ENCODE measurements at regions not wholly inside any gene's neighbourhood (a gene's known extent, or its start where the extent isn't known, plus 50 kb on each side); places are given as distances from the start of the nearest gene placed in this dataset.

- Histone ChIP-seq H3K9me3 (ENCODE audit: control insufficient read depth, low read length) (no peaks in the 10 kb centered on the region), H3K27me3 (ENCODE audit: control insufficient read depth in 1 of 2, insufficient read depth in 2 of 2, low read length in 1 of 2) (no peaks in the 10 kb centered on the region), H3K4me3 (ENCODE audit: low read length in 2 of 2) (no peak overlapping the region), H3K27ac (ENCODE audit: low read depth in 1 of 2, low read length in 2 of 2) (no peak overlapping the region), H3K4me1 (ENCODE audit: control insufficient read depth in 1 of 2, insufficient read depth in 2 of 2, low read length in 2 of 2) (no peaks in the 10 kb centered on the region), H3K36me3 (ENCODE audit: control insufficient read depth in 1 of 2, insufficient read depth in 2 of 2, low read length in 1 of 2) (no peaks in the 10 kb centered on the region)
- no peak for DNase-seq
- no peak for ATAC-seq (ENCODE audit: low FRiP score)
- intact Hi-C loops (cut with DNase I): loop anchor here in 1 of 2 donors (5.0 kb wide), 1 partner anchor 190 kb away; no protein-coding TSS in a partner anchor
Measured at GRCh38 chr5:39566891-39567290, 142.1 kb upstream of the DAB2 start.

- no peak for ATAC-seq (ENCODE audit: low FRiP score)
- 80 to 92% methylated on average over 3 of the region's 3 CpGs for WGBS, 2 donors
Measured at GRCh38 chr5:39566029-39566428, 141.2 kb upstream of the DAB2 start.

GRCh38 chr5:39561421-39561820, 136.6 kb upstream of the DAB2 start:
- H3K9me3 ChIP-seq (ENCODE audit: control insufficient read depth, low read length): no peaks in the 10 kb centered on the region
- intact Hi-C loops (cut with DNase I): no loop called here
- no peaks in the 10 kb centered on the region for H3K36me3 ChIP-seq (ENCODE audit: control insufficient read depth in 1 of 2, insufficient read depth in 2 of 2, low read length in 1 of 2)
- ATAC-seq (ENCODE audit: low FRiP score) (no peak), DNase-seq (no peak)
- no peaks in the 10 kb centered on the region for H3K4me1 ChIP-seq (ENCODE audit: control insufficient read depth in 1 of 2, insufficient read depth in 2 of 2, low read length in 2 of 2)
- H3K4me3 ChIP-seq (ENCODE audit: low read length in 2 of 2): no peak overlapping the region
- H3K27me3 ChIP-seq (ENCODE audit: control insufficient read depth in 1 of 2, insufficient read depth in 2 of 2, low read length in 1 of 2): no peaks in the 10 kb centered on the region
- H3K27ac ChIP-seq (ENCODE audit: low read depth in 1 of 2, low read length in 2 of 2): no peak overlapping the region
- WGBS, 2 donors: 32 to 34% methylated on average over 2 of the region's 2 CpGs

More at GRCh38 chr5:39566029-39566428, 141.2 kb upstream of the DAB2 start:
- intact Hi-C loops (cut with DNase I): loop anchor here in 1 of 2 donors (5.0 kb wide), 1 partner anchor 189 kb away; no protein-coding TSS in a partner anchor
- H3K9me3 ChIP-seq (ENCODE audit: control insufficient read depth, low read length): no peaks in the 10 kb centered on the region
- no peak overlapping the region for H3K27ac ChIP-seq (ENCODE audit: low read depth in 1 of 2, low read length in 2 of 2)
- H3K4me1 ChIP-seq (ENCODE audit: control insufficient read depth in 1 of 2, insufficient read depth in 2 of 2, low read length in 2 of 2): no peaks in the 10 kb centered on the region
- no peaks in the 10 kb centered on the region for H3K27me3 ChIP-seq (ENCODE audit: control insufficient read depth in 1 of 2, insufficient read depth in 2 of 2, low read length in 1 of 2)
- no peaks in the 10 kb centered on the region for H3K36me3 ChIP-seq (ENCODE audit: control insufficient read depth in 1 of 2, insufficient read depth in 2 of 2, low read length in 1 of 2)
- H3K4me3 ChIP-seq (ENCODE audit: low read length in 2 of 2): no peak overlapping the region
- DNase-seq: no peak

- H3K4me3 ChIP-seq (ENCODE audit: low read length in 2 of 2): no peak overlapping the region
- no peak overlapping the region for H3K27ac ChIP-seq (ENCODE audit: low read depth in 1 of 2, low read length in 2 of 2)
- WGBS, 2 donors: 73 to 85% methylated on average over 2 of the region's 2 CpGs
- no peaks in the 10 kb centered on the region for H3K9me3 ChIP-seq (ENCODE audit: control insufficient read depth, low read length)
- H3K27me3 ChIP-seq (ENCODE audit: control insufficient read depth in 1 of 2, insufficient read depth in 2 of 2, low read length in 1 of 2): no peaks in the 10 kb centered on the region
- no peaks in the 10 kb centered on the region for H3K36me3 ChIP-seq (ENCODE audit: control insufficient read depth in 1 of 2, insufficient read depth in 2 of 2, low read length in 1 of 2)
- no peak for DNase-seq
- ATAC-seq (ENCODE audit: low FRiP score): no peak
- no peaks in the 10 kb centered on the region for H3K4me1 ChIP-seq (ENCODE audit: control insufficient read depth in 1 of 2, insufficient read depth in 2 of 2, low read length in 2 of 2)
- intact Hi-C loops (cut with DNase I): no loop called here
Measured at GRCh38 chr5:39560726-39561125, 135.9 kb upstream of the DAB2 start.

GRCh38 chr5:39559923-39560322, 135.1 kb upstream of the DAB2 start:
- H3K4me1 ChIP-seq (ENCODE audit: control insufficient read depth in 1 of 2, insufficient read depth in 2 of 2, low read length in 2 of 2): no peaks in the 10 kb centered on the region
- H3K27me3 ChIP-seq (ENCODE audit: control insufficient read depth in 1 of 2, insufficient read depth in 2 of 2, low read length in 1 of 2): no peaks in the 10 kb centered on the region
- H3K27ac ChIP-seq (ENCODE audit: low read depth in 1 of 2, low read length in 2 of 2): no peak overlapping the region
- 83 to 85% methylated on average over 2 of the region's 2 CpGs for WGBS, 2 donors
- intact Hi-C loops (cut with DNase I): no loop called here
- no peaks in the 10 kb centered on the region for H3K9me3 ChIP-seq (ENCODE audit: control insufficient read depth, low read length)
- DNase-seq (no peak), ATAC-seq (ENCODE audit: low FRiP score) (no peak)
- H3K4me3 ChIP-seq (ENCODE audit: low read length in 2 of 2): no peak overlapping the region
- H3K36me3 ChIP-seq (ENCODE audit: control insufficient read depth in 1 of 2, insufficient read depth in 2 of 2, low read length in 1 of 2): no peaks in the 10 kb centered on the region

- no peaks in the 10 kb centered on the region for H3K36me3 ChIP-seq (ENCODE audit: control insufficient read depth in 1 of 2, insufficient read depth in 2 of 2, low read length in 1 of 2)
- H3K4me1 ChIP-seq (ENCODE audit: control insufficient read depth in 1 of 2, insufficient read depth in 2 of 2, low read length in 2 of 2): no peaks in the 10 kb centered on the region
- no peak for DNase-seq
- WGBS, 2 donors: 67 to 69% methylated on average over 3 of the region's 3 CpGs
- peaks cover 2% of the 10 kb centered on the region for H3K9me3 ChIP-seq (ENCODE audit: control insufficient read depth, low read length)
- no peak overlapping the region for H3K4me3 ChIP-seq (ENCODE audit: low read length in 2 of 2)
- no peak overlapping the region for H3K27ac ChIP-seq (ENCODE audit: low read depth in 1 of 2, low read length in 2 of 2)
- intact Hi-C loops (cut with DNase I): no loop called here
- H3K27me3 ChIP-seq (ENCODE audit: control insufficient read depth in 1 of 2, insufficient read depth in 2 of 2, low read length in 1 of 2): no peaks in the 10 kb centered on the region
- ATAC-seq (ENCODE audit: low FRiP score): no peak
Measured at GRCh38 chr5:39558541-39558940, 133.8 kb upstream of the DAB2 start.

GRCh38 chr5:39555788-39556187, 131.0 kb upstream of the DAB2 start:
- H3K9me3 ChIP-seq (ENCODE audit: control insufficient read depth, low read length): peaks cover 2% of the 10 kb centered on the region
- DNase-seq (peak in 1 of 2 donors; percentile 47), ATAC-seq (ENCODE audit: low FRiP score) (no peak)
- intact Hi-C loops (cut with DNase I): no loop called here
- H3K27ac ChIP-seq (ENCODE audit: low read depth in 1 of 2, low read length in 2 of 2): no peak overlapping the region
- 90 to 93% methylated on average over 4 of the region's 4 CpGs for WGBS, 2 donors
- no peaks in the 10 kb centered on the region for H3K27me3 ChIP-seq (ENCODE audit: control insufficient read depth in 1 of 2, insufficient read depth in 2 of 2, low read length in 1 of 2)
- no peaks in the 10 kb centered on the region for H3K4me1 ChIP-seq (ENCODE audit: control insufficient read depth in 1 of 2, insufficient read depth in 2 of 2, low read length in 2 of 2)
- no peaks in the 10 kb centered on the region for H3K36me3 ChIP-seq (ENCODE audit: control insufficient read depth in 1 of 2, insufficient read depth in 2 of 2, low read length in 1 of 2)
- no peak overlapping the region for H3K4me3 ChIP-seq (ENCODE audit: low read length in 2 of 2)

GRCh38 chr5:39547553-39548154, 122.9 kb upstream of the DAB2 start:
- DNase-seq (no peak), ATAC-seq (ENCODE audit: low FRiP score) (peak; percentile 76)
- Histone ChIP-seq H3K36me3 (ENCODE audit: control insufficient read depth in 1 of 2, insufficient read depth in 2 of 2, low read length in 1 of 2) (no peaks in the 10 kb centered on the region), H3K27me3 (ENCODE audit: control insufficient read depth in 1 of 2, insufficient read depth in 2 of 2, low read length in 1 of 2) (no peaks in the 10 kb centered on the region), H3K4me3 (ENCODE audit: low read length in 2 of 2) (no peak overlapping the region), H3K27ac (ENCODE audit: low read depth in 1 of 2, low read length in 2 of 2) (no peak overlapping the region), H3K4me1 (ENCODE audit: control insufficient read depth in 1 of 2, insufficient read depth in 2 of 2, low read length in 2 of 2) (no peaks in the 10 kb centered on the region), H3K9me3 (ENCODE audit: control insufficient read depth, low read length) (no peaks in the 10 kb centered on the region)
- WGBS, 2 donors: 1 to 2% methylated on average over 9 of the region's 9 CpGs
- intact Hi-C loops (cut with DNase I): loop anchor here (1.0 to 10.0 kb wide), 4 partner anchors 123 to 171 kb away; partner anchors contain the start of gene DAB2 (in 2 of the 2)

GRCh38 chr5:39544941-39545340, 120.2 kb upstream of the DAB2 start:
- DNase-seq (no peak), ATAC-seq (ENCODE audit: low FRiP score) (no peak)
- Histone ChIP-seq H3K27ac (ENCODE audit: low read depth in 1 of 2, low read length in 2 of 2) (no peak overlapping the region), H3K4me1 (ENCODE audit: control insufficient read depth in 1 of 2, insufficient read depth in 2 of 2, low read length in 2 of 2) (no peaks in the 10 kb centered on the region), H3K9me3 (ENCODE audit: control insufficient read depth, low read length) (no peaks in the 10 kb centered on the region), H3K36me3 (ENCODE audit: control insufficient read depth in 1 of 2, insufficient read depth in 2 of 2, low read length in 1 of 2) (no peaks in the 10 kb centered on the region), H3K4me3 (ENCODE audit: low read length in 2 of 2) (no peak overlapping the region), H3K27me3 (ENCODE audit: control insufficient read depth in 1 of 2, insufficient read depth in 2 of 2, low read length in 1 of 2) (no peaks in the 10 kb centered on the region)
- intact Hi-C loops (cut with DNase I): loop anchor here (5.0 to 10.0 kb wide), 2 partner anchors 120 to 123 kb away; partner anchors contain the start of gene DAB2 (in 2 of the 2)
- WGBS, 2 donors: 77 to 90% methylated on average over 3 of the region's 3 CpGs

All from aorta (tissue), 5 donors.